ENCODE measurements at regions not wholly inside any gene's neighbourhood (a gene's known extent, or its start where the extent isn't known, plus 50 kb on each side); places are given as distances from the start of the nearest gene placed in this dataset.
"Not testable (repeated sequence)": the region's sequence is repeated elsewhere in the genome, so short reads cannot be mapped to it uniquely, and the experiment has no call there.

GRCh38 chr11:19642185-19643158 lies 70.2 kb upstream of the NAV2 start:
- H3K27ac Mint-ChIP-seq, result no peak overlapping the region
- H3K9me3 Mint-ChIP-seq, result no peaks in the 10 kb centered on the region

DNA sequence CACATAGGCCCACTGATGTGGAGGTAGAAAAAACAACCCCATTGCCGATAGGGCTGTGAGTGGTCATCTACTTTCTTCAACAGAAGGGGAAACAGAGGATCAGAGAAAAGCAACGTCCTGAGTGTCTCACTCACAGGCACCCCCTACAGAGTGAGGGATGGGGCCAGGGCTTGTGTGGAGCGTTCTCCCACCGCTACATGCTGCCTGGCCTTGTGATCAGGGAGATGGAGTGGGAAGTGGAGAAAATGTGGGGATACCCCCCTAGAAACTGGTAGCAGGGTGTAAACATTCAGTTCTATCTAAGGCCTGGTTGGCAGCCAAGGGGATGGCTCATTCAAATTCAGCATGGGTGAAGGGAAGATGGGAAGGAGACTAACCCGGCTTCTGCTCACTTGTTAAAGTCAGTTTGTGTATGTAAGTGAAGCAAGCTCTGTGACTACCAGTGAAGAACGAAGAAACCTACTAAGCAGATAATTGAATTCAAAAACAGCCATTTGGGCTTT lies 73.0 kb upstream of the NAV2 start:
- H3K27ac Mint-ChIP-seq, result no peak overlapping the region
- H3K4me3 Mint-ChIP-seq, result no peak overlapping the region
- H3K4me1 Mint-ChIP-seq (ENCODE audit: low read depth), result no peaks in the 10 kb centered on the region
- no peaks in the 10 kb centered on the region for H3K36me3 Mint-ChIP-seq (ENCODE audit: low read depth)
- no peaks in the 10 kb centered on the region for H3K27me3 Mint-ChIP-seq (ENCODE audit: low read depth)
- H3K9me3 Mint-ChIP-seq, result no peaks in the 10 kb centered on the region

More at GRCh38 chr11:19642185-19643158, 70.2 kb upstream of the NAV2 start:
- Mint-ChIP-seq H3K4me3 (no peak overlapping the region), H3K27me3 (ENCODE audit: low read depth) (no peaks in the 10 kb centered on the region), H3K36me3 (ENCODE audit: low read depth) (no peaks in the 10 kb centered on the region), H3K4me1 (ENCODE audit: low read depth) (no peaks in the 10 kb centered on the region)

DNA sequence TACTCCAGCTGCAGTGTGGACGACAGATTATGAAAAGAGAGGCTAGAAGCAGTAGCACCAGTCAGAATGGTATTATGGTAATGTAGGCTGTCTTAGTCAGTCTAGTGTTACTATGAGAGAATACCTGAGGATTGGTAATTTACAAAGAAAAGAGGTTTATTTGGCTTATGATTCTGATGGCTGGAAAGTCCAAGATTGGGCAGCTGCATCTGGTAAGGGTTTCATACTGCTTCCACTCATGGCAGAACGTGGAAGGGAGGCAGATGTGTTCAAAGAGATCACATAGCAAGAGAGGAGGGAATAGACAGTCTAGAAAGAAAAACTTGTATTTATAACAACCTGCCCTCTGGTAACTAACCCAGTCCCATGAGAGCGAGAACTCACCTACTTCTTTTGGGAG lies 77.3 kb upstream of the NAV2 start:
- Mint-ChIP-seq H3K9me3 (no peaks in the 10 kb centered on the region), H3K4me1 (ENCODE audit: low read depth) (no peaks in the 10 kb centered on the region), H3K27ac (no peak overlapping the region), H3K4me3 (no peak overlapping the region), H3K27me3 (ENCODE audit: low read depth) (no peaks in the 10 kb centered on the region), H3K36me3 (ENCODE audit: low read depth) (no peaks in the 10 kb centered on the region)

- Mint-ChIP-seq H3K27me3 (ENCODE audit: low read depth) (no peaks in the 10 kb centered on the region), H3K36me3 (ENCODE audit: low read depth) (no peaks in the 10 kb centered on the region), H3K4me3 (no peak overlapping the region), H3K4me1 (ENCODE audit: low read depth) (no peaks in the 10 kb centered on the region), H3K9me3 (no peaks in the 10 kb centered on the region), H3K27ac (no peak overlapping the region)
Observed at GRCh38 chr11:19633276-19633675, 79.4 kb upstream of the NAV2 start.

GRCh38 chr11:19632499-19632834 lies 80.2 kb upstream of the NAV2 start:
- no peaks in the 10 kb centered on the region for H3K27me3 Mint-ChIP-seq (ENCODE audit: low read depth)
- no peak overlapping the region for H3K27ac Mint-ChIP-seq
- H3K4me1 Mint-ChIP-seq (ENCODE audit: low read depth), result no peaks in the 10 kb centered on the region
- no peaks in the 10 kb centered on the region for H3K36me3 Mint-ChIP-seq (ENCODE audit: low read depth)
- no peak overlapping the region for H3K4me3 Mint-ChIP-seq
- H3K9me3 Mint-ChIP-seq, result no peaks in the 10 kb centered on the region

GRCh38 chr11:19631712-19632498 lies 80.7 kb upstream of the NAV2 start:
- Mint-ChIP-seq H3K27me3 (ENCODE audit: low read depth) (no peaks in the 10 kb centered on the region), H3K27ac (no peak overlapping the region), H3K4me1 (ENCODE audit: low read depth) (no peaks in the 10 kb centered on the region), H3K9me3 (no peaks in the 10 kb centered on the region), H3K36me3 (ENCODE audit: low read depth) (no peaks in the 10 kb centered on the region), H3K4me3 (no peak overlapping the region)

DNA sequence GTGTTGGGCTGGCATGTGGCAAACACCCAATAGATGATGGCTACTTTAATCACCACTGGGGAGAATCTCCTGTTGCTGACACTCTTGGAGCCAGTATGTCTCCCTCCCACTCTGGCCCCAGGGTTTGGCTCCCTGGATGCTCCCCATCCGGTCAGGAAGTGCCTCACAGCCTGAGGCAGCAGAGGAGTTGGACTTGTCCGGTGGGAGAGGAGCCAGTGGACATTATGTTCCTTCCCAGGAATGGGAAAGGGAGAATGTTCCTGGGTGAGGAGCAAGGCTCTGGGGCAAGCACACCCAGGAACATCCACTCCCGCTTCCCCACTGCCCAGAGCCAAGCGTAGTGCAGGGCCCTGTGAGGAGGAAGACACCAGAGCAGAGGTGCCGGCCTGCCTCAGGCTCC lies 84.6 kb upstream of the NAV2 start:
- Mint-ChIP-seq H3K4me1 (ENCODE audit: low read depth) (no peaks in the 10 kb centered on the region), H3K9me3 (peaks cover 3% of the 10 kb centered on the region), H3K27me3 (ENCODE audit: low read depth) (no peaks in the 10 kb centered on the region), H3K27ac (no peak overlapping the region), H3K4me3 (no peak overlapping the region), H3K36me3 (ENCODE audit: low read depth) (no peaks in the 10 kb centered on the region)

GRCh38 chr11:19627566-19627965 lies 85.1 kb upstream of the NAV2 start:
- Mint-ChIP-seq H3K27ac (no peak overlapping the region), H3K4me1 (ENCODE audit: low read depth) (no peaks in the 10 kb centered on the region), H3K4me3 (no peak overlapping the region), H3K36me3 (ENCODE audit: low read depth) (no peaks in the 10 kb centered on the region), H3K9me3 (peaks cover 3% of the 10 kb centered on the region), H3K27me3 (ENCODE audit: low read depth) (no peaks in the 10 kb centered on the region)

- no peak overlapping the region for H3K27ac Mint-ChIP-seq
- no peaks in the 10 kb centered on the region for H3K27me3 Mint-ChIP-seq (ENCODE audit: low read depth)
- no peaks in the 10 kb centered on the region for H3K4me1 Mint-ChIP-seq (ENCODE audit: low read depth)
- peaks cover 3% of the 10 kb centered on the region for H3K9me3 Mint-ChIP-seq
- no peaks in the 10 kb centered on the region for H3K36me3 Mint-ChIP-seq (ENCODE audit: low read depth)
- H3K4me3 Mint-ChIP-seq, result no peak overlapping the region
Observed at GRCh38 chr11:19625438-19625837, 87.2 kb upstream of the NAV2 start.

GRCh38 chr11:19617696-19618523 lies 94.7 kb upstream of the NAV2 start:
- H3K9me3 Mint-ChIP-seq, result peaks cover 9% of the 10 kb centered on the region
- no peak overlapping the region for H3K27ac Mint-ChIP-seq
- no peaks in the 10 kb centered on the region for H3K27me3 Mint-ChIP-seq (ENCODE audit: low read depth)
- no peaks in the 10 kb centered on the region for H3K4me1 Mint-ChIP-seq (ENCODE audit: low read depth)
- H3K36me3 Mint-ChIP-seq (ENCODE audit: low read depth), result no peaks in the 10 kb centered on the region
- no peak overlapping the region for H3K4me3 Mint-ChIP-seq

GRCh38 chr11:19615341-19616183 lies 97.1 kb upstream of the NAV2 start:
- no peak overlapping the region for H3K27ac Mint-ChIP-seq
- H3K4me3 Mint-ChIP-seq, result no peak overlapping the region
- no peaks in the 10 kb centered on the region for H3K4me1 Mint-ChIP-seq (ENCODE audit: low read depth)
- peaks cover 16% of the 10 kb centered on the region for H3K9me3 Mint-ChIP-seq
- H3K36me3 Mint-ChIP-seq (ENCODE audit: low read depth), result no peaks in the 10 kb centered on the region
- no peaks in the 10 kb centered on the region for H3K27me3 Mint-ChIP-seq (ENCODE audit: low read depth)

DNA sequence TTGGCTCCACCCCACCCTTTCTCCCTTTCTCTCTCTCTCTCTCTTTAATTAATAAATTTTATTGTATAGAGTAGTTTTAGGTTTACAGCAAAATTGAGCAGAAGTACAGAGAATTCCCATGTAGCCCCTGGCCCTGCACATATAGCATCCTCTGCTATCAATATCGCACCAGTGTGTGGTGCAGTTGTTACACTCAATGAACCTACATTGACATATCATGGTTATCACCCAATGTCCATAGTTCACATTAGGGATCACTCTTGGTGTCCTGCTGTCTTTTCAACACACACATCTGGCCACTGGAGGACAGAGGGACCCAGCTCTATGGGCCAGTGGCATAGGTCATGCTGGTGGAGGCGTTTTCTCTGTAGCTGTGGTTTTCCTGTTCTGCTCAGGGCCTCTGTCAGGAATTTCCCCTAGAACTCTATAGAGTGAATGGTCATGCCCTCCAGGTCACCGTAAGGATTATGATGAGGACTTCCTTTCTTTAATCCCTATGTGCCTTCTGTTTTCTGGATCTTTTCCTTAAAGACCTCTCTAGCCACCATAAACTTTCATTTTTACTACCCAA lies 98.2 kb upstream of the NAV2 start:
- no peaks in the 10 kb centered on the region for H3K27me3 Mint-ChIP-seq (ENCODE audit: low read depth)
- no peaks in the 10 kb centered on the region for H3K36me3 Mint-ChIP-seq (ENCODE audit: low read depth)
- peaks cover 16% of the 10 kb centered on the region for H3K9me3 Mint-ChIP-seq
- no peak overlapping the region for H3K27ac Mint-ChIP-seq
- no peaks in the 10 kb centered on the region for H3K4me1 Mint-ChIP-seq (ENCODE audit: low read depth)
- H3K4me3 Mint-ChIP-seq, result no peak overlapping the region

DNA sequence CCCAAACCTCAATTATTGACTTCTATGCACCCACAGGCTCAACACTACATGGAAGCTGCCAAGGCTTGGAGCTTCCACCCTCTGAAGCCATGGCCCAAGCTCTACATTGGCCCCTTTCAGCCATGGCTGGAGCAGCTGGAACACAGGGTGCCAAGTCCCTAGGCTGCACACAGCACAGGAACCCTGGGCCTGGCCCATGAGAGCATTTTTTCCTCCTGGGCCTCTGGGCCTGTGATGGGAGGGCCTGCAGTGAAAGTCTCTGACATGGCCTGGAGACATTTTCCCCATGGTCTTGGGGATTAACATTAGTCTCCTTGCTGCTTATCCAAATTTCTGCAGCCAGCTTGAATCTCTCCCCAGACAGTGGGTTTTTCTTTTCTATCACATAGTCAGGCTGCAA lies 100.6 kb upstream of the NAV2 start:
- H3K27me3 Mint-ChIP-seq (ENCODE audit: low read depth); H3K36me3 Mint-ChIP-seq (ENCODE audit: low read depth); H3K9me3 Mint-ChIP-seq; H3K4me1 Mint-ChIP-seq (ENCODE audit: low read depth); H3K27ac Mint-ChIP-seq; H3K4me3 Mint-ChIP-seq: not testable (repeated sequence)

Data from T-helper 1 cell treated with Interleukin-12 subunit alpha and Interleukin-12 subunit beta and Interleukin-4 antibody, amounts not matched to agents 30 μg/mL and 1 μg/mL, for 36 hours (primary cell).